Stimulated activated CD8-positive, alpha-beta memory T cell treated with anti-CD3 and anti-CD28 coated beads, Interleukin-4, amount 100 ng/mL, for 24 hours (primary cell): ENCODE measurements at regions not wholly inside any gene's neighbourhood (a gene's known extent, or its start where the extent isn't known, plus 50 kb on each side); places are given as distances from the start of the nearest gene placed in this dataset.

Experiments used
- DNase-seq: peaks from one replicate; pipeline ENCODE4 v3.0.0-alpha.2; 2020; ENCODE audit warnings: low read depth

- DNase-seq: no peak
Measured at GRCh38 chr10:27451054-27451453, 53.0 kb upstream of the RAB18 start.

DNA sequence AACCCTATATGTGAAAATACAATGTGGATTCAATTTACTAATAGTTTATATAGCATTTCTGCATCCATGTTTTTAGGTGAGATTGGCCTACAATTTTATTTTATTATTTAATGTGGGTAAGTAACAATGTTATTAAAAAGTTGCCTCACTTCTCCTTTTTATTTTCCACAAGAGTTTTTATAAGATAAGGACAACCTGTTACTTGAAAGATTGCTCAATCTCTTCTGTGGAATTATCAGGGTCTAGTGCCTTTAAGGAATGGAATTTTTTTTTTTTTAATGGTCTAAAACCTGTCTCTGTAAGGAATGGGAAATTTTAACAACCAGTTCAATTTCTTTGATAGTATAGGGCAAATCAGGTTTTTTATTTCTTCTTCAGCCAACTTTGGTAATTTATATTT lies 53.9 kb upstream of the RAB18 start:
- DNase-seq: no peak

- DNase-seq: no peak
Measured at GRCh38 chr10:27449571-27449970, 54.5 kb upstream of the RAB18 start.

GRCh38 chr10:27448921-27449320 lies 55.2 kb upstream of the RAB18 start:
- DNase-seq: no peak

GRCh38 chr10:27447540-27447939 lies 56.6 kb upstream of the RAB18 start:
- DNase-seq: no peak

- no peak for DNase-seq
Measured at GRCh38 chr10:27446091-27446918, 57.8 kb upstream of the RAB18 start.

- DNase-seq: no peak
Measured at GRCh38 chr10:27445070-27445469, 59.0 kb upstream of the RAB18 start.

DNA sequence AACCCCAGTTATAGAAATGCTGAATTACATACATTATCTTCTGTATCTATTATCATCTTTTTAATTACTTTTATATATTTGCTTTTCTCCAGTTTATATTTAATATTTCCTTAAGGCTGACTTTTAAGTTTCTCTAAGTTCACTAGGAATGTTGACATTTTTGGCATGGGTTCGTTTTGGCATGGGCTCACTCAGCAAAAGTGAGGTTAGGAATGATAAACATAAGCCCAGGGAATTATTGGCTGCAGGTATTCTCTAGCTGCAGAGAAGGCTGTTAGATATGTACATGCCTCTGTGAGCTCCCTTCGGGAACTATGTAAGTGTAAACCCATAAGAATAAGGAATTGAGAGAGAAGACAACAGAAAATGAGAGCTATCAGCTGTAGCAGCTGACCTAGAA lies 63.6 kb upstream of the RAB18 start:
- no peak for DNase-seq

DNA sequence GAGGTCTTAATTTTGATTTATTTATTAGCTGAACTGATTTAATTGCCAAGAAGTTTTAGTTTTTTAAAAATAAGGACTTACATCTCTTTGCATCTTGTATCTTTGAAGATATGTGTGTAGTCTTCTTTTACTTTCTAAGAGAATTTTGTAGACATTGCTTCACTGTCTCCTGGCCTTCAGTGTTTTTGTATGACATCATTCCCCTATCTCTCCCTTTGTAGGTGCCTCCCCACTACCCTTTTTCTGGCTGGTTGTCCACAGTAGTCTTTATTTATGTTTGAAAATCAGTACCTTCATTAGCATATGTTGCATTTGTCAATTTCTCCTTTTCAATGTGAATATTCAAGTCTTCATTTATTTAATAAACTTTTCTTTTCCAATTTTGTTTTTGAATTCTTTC lies 64.1 kb upstream of the RAB18 start:
- no peak for DNase-seq

- no peak for DNase-seq
Measured at GRCh38 chr10:27439101-27439500, 65.0 kb upstream of the RAB18 start.

DNA sequence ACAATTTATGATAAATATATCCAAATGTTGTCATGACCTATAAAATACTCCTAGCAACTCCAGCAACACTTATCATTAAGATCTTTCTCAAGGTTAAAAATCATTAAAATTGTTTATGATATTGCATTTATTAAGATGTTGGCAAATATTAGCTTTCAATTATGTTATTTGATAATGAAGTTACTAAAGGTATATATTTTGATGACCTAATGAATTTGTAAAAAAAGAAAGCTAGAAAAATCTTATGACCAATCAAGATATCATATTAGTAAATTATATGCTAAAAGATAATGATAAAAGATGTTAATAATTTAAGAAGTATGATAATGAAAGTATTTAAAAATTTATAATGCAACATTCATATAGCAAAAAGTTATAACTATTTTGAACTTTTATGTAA lies 66.3 kb upstream of the RAB18 start:
- no peak for DNase-seq

GRCh38 chr10:27436710-27437109 lies 67.4 kb upstream of the RAB18 start:
- DNase-seq: no peak

GRCh38 chr10:27433976-27434375 lies 70.1 kb upstream of the RAB18 start:
- DNase-seq: no peak

DNA sequence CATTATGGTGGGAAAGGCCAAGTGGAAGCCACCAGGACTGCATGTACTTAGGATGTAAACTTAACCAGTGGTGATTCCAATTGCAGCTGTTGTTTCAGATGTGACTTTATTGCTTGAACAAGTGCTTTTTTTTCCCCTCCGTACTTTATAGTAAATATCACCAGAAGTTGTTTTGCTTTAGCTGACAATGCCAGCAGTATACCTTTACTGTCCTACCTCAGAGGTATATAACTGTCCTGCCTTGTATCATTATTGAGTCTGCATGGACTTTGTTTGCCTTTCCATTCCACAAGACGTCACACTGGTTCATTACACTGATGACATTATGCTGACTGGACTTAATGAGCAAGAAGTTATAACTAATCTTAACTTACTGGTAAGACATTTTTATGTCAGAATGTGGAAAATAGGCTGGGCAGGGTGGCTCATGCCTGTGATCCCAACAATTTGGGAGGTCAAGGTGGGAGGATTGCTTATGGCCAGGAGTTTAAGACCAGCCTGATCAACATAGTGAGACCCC lies 77.1 kb upstream of the RAB18 start:
- DNase-seq: no peak

- no peak for DNase-seq
Measured at GRCh38 chr10:27413831-27414348, 90.2 kb upstream of the RAB18 start.

DNA sequence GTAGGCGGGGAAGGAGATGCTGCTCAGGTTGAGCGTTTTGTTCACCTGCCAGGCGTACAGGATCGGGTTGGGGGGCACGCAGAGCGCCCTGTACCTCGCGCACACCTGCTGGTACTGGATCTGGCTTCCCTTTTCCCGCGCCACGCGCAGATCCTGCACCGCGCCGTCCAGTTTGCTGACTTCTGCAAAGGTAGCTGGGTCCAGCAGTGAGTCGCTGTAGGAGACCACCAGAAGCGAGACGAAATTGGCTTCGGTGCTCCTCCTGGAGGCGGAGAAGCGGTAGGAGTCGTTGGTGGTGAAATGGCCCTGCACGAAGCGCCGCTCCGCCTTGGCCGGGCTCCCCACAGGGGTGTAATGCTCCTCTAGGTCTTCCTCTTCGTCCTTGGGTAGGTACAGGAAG lies 90.7 kb upstream of the RAB18 start:
- no peak for DNase-seq

DNA sequence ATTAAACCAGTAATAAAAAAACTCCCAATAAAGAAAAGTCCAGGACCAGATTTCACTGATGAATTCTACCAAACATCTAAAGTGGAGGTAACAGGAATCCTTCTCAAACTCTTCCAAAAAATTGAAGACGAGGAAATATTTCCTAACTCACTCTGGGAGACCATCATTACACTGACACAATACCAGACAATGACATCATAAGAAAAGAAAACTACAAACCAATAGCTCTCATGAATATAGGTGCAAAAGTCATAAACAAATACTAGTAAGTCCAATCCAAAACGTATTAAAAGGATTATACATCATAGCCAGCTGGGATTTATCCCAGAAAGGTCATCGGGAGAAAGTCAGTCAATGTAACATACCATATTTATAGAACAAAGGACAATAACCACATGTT lies 94.0 kb upstream of the RAB18 start:
- no peak for DNase-seq

GRCh38 chr10:27407271-27407670 lies 96.8 kb upstream of the RAB18 start:
- no peak for DNase-seq

DNA sequence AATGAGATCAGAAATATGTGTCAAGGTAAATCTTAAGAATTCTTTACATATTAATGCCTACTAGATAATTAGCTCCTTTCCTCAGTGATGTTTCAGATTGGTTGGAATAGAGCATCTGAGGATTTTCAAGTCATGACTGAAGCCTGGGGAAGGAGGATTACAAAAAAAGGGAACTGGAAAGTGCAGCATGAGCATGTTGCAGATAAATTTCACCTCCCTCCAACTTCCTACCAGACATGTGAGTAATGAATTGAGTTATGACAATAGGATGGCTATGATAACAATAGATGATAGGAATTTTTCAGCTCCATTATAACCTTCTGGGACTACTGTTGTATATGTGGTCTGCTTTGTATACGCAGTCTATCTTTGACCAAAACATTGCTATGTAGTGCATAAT lies 104.2 kb upstream of the RAB18 start:
- no peak for DNase-seq

- no peak for DNase-seq
Measured at GRCh38 chr10:27393961-27394360, 110.1 kb upstream of the RAB18 start.

- no peak for DNase-seq
Measured at GRCh38 chr10:27392606-27393005, 111.5 kb upstream of the RAB18 start.

- DNase-seq: no peak
Measured at GRCh38 chr10:27391916-27392315, 112.2 kb upstream of the RAB18 start.

DNA sequence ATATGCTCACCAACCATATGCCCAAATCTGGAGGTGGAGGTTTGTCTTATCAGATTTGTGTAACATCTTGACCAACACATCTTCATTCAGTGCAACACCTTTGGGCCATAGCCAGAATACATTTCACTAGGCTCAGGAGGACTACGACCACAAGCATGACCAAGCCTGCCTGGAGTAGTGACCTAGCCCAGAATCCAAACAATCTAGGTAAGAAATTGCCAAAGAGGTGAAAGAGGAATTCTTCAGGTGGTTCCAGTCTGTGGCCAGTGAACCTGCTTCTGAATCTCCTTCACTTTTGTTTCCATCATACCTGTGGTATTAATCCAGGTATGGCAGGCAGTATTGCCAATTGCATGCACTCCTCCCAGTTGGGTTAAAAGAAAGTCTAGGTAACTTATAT lies 112.8 kb upstream of the RAB18 start:
- DNase-seq: no peak

DNA sequence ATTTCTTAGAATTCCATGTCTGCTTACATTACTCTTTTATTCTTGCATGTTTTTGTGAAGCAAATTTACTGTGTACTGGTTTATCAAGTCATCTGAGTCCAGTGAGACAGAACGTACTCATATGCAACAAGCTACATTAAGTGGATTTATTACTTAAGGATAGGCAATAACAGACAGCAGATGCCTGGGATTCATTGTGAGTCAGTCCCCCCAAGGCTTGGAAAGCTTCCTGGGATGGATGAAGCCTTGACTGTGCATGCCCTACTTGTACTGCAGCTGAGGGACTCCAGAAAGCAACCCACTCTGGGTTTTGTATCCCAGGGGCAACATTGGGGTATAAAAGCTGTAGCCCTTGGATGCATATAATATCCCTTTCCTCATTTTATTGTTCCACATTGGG lies 113.4 kb upstream of the RAB18 start:
- DNase-seq: no peak
